DOHH2 (cell line): ENCODE measurements at regions not wholly inside any gene's neighbourhood (a gene's known extent, or its start where the extent isn't known, plus 50 kb on each side); places are given as distances from the start of the nearest gene placed in this dataset.

Experiments used
- CTCF ChIP-seq: fragments of 200-600 bp; sonication (generic); IDR thresholded peaks from one replicate; pipeline ENCODE4 v1.5.1; 2014; ENCODE audit warnings: antibody characterized with exemption, mild to moderate bottlenecking, low read depth, low read length; ENCODE audit not compliant: poor library complexity, severe bottlenecking
- EZH2phosphoT487 ChIP-seq: fragments of 200-600 bp; sonication (generic); IDR thresholded peaks from 2 replicates; pipeline ENCODE4 v1.6.1; 2017; ENCODE audit warnings: borderline replicate concordance, mild to moderate bottlenecking, antibody characterized with exemption, low read length, moderate library complexity, mixed read lengths

GRCh38 chr11:70616938-70617654, 218.8 kb downstream of the CTTN start:
- TF ChIP-seq EZH2phosphoT487, result no peak
- no peak for TF ChIP-seq CTCF
